ENCODE measurements at regions not wholly inside any gene's neighbourhood (a gene's known extent, or its start where the extent isn't known, plus 50 kb on each side); places are given as distances from the start of the nearest gene placed in this dataset.

- Histone ChIP-seq H3K27ac (no peak overlapping the region), H3K4me3 (no peak overlapping the region), H3K36me3 (no peaks in the 10 kb centered on the region), H3K4me1 (no peaks in the 10 kb centered on the region), H3K9me3 (no peaks in the 10 kb centered on the region), H3K27me3 (no peaks in the 10 kb centered on the region)
- 81 to 85% methylated on average over 7 of the region's 7 CpGs for WGBS, 2 donors
- no peak for DNase-seq
- TF ChIP-seq CTCF (IDR thresholded peaks at IDR 0.05) (no peak), EP300 (IDR thresholded peaks at IDR 0.05) (no peak), POLR2AphosphoS5 (IDR thresholded peaks at IDR 0.05) (no peak)
- intact Hi-C loops (cut with DNase I): no loop called here
Measured at GRCh38 chr6:14751645-14752175, 494.2 kb upstream of the JARID2 start.

GRCh38 chr6:14754751-14755513, 490.9 kb upstream of the JARID2 start:
- WGBS, 2 donors: 91% methylated on average over 22 of the region's 22 CpGs
- TF ChIP-seq POLR2A (IDR thresholded peaks at IDR 0.05) (no peak), EP300 (IDR thresholded peaks at IDR 0.05) (no peak), POLR2AphosphoS5 (IDR thresholded peaks at IDR 0.05) (no peak), CTCF (IDR thresholded peaks at IDR 0.05) (no peak)
- no peak overlapping the region for H3K27ac ChIP-seq
- no peaks in the 10 kb centered on the region for H3K27me3 ChIP-seq
- DNase-seq: no peak
- H3K9me3 ChIP-seq: no peaks in the 10 kb centered on the region
- intact Hi-C loops (cut with DNase I): no loop called here
- H3K4me1 ChIP-seq: no peaks in the 10 kb centered on the region
- H3K4me3 ChIP-seq: no peak overlapping the region
- H3K36me3 ChIP-seq: no peaks in the 10 kb centered on the region

GRCh38 chr6:14756340-14756739, 489.5 kb upstream of the JARID2 start:
- DNase-seq: no peak
- no peaks in the 10 kb centered on the region for H3K9me3 ChIP-seq
- no peaks in the 10 kb centered on the region for H3K27me3 ChIP-seq
- H3K4me1 ChIP-seq: no peaks in the 10 kb centered on the region
- H3K36me3 ChIP-seq: no peaks in the 10 kb centered on the region
- intact Hi-C loops (cut with DNase I): no loop called here
- no peak overlapping the region for H3K4me3 ChIP-seq
- TF ChIP-seq POLR2A (IDR thresholded peaks at IDR 0.05) (no peak), EP300 (IDR thresholded peaks at IDR 0.05) (no peak), POLR2AphosphoS5 (IDR thresholded peaks at IDR 0.05) (no peak), CTCF (IDR thresholded peaks at IDR 0.05) (no peak)
- 92 to 95% methylated on average over 3 of the region's 3 CpGs for WGBS, 2 donors
- no peak overlapping the region for H3K27ac ChIP-seq

- no peak for TF ChIP-seq POLR2A (IDR thresholded peaks at IDR 0.05)
- no peak for TF ChIP-seq CTCF (IDR thresholded peaks at IDR 0.05)
- no peak for TF ChIP-seq POLR2AphosphoS5 (IDR thresholded peaks at IDR 0.05)
- WGBS, 2 donors: 91 to 96% methylated on average over 1 of the region's 1 CpG
- Histone ChIP-seq H3K4me1 (no peaks in the 10 kb centered on the region), H3K27me3 (no peaks in the 10 kb centered on the region), H3K9me3 (no peaks in the 10 kb centered on the region), H3K27ac (no peak overlapping the region), H3K36me3 (no peaks in the 10 kb centered on the region), H3K4me3 (no peak overlapping the region)
- no peak for DNase-seq
- intact Hi-C loops (cut with DNase I): no loop called here
Measured at GRCh38 chr6:14757014-14757413, 488.9 kb upstream of the JARID2 start.

- no peak overlapping the region for H3K27ac ChIP-seq
- no peaks in the 10 kb centered on the region for H3K4me1 ChIP-seq
- TF ChIP-seq POLR2A (IDR thresholded peaks at IDR 0.05) (no peak), POLR2AphosphoS5 (IDR thresholded peaks at IDR 0.05) (no peak), CTCF (IDR thresholded peaks at IDR 0.05) (no peak), EP300 (IDR thresholded peaks at IDR 0.05) (no peak)
- H3K27me3 ChIP-seq: no peaks in the 10 kb centered on the region
- 80 to 90% methylated on average over 1 of the region's 1 CpG for WGBS, 2 donors
- intact Hi-C loops (cut with DNase I): no loop called here
- DNase-seq: no peak
- H3K9me3 ChIP-seq: no peaks in the 10 kb centered on the region
- H3K36me3 ChIP-seq: no peaks in the 10 kb centered on the region
- H3K4me3 ChIP-seq: no peak overlapping the region
Measured at GRCh38 chr6:14757418-14757817, 488.5 kb upstream of the JARID2 start.

Measured in sigmoid colon (tissue), 6 donors.